Stimulated activated CD8-positive, alpha-beta memory T cell treated with anti-CD3 and anti-CD28 coated beads, Interleukin-4, amount 100 ng/mL, for 1 hour (primary cell): ENCODE measurements at regions not wholly inside any gene's neighbourhood (a gene's known extent, or its start where the extent isn't known, plus 50 kb on each side); places are given as distances from the start of the nearest gene placed in this dataset.

Experiments used
- DNase-seq, 2 donors: peaks; one replicate each; pipeline ENCODE4 v3.0.0-alpha.2; 2020; ENCODE audit warnings: low read depth in 2 of 2, low spot score in 1 of 2

GRCh38 chr12:124397807-124398577 is 103.1 kb downstream of the RFLNA start:
- no peak for DNase-seq

GRCh38 chr12:124397399-124397679 is 102.4 kb downstream of the RFLNA start:
- DNase-seq = no peak

GRCh38 chr12:124396544-124397398 is 101.9 kb downstream of the RFLNA start:
- no peak for DNase-seq

- DNase-seq = no peak
Observed at GRCh38 chr12:124395986-124396385, 101.1 kb downstream of the RFLNA start.

- no peak for DNase-seq
Observed at GRCh38 chr12:124395284-124395752, 100.4 kb downstream of the RFLNA start.

GRCh38 chr12:124394462-124395128 is 99.7 kb downstream of the RFLNA start:
- DNase-seq = no peak

GRCh38 chr12:124393831-124394230 is 98.9 kb downstream of the RFLNA start:
- DNase-seq = no peak

GRCh38 chr12:124393414-124393790 is 98.5 kb downstream of the RFLNA start:
- no peak for DNase-seq

GRCh38 chr12:124392667-124393413 is 97.9 kb downstream of the RFLNA start:
- no peak for DNase-seq

GRCh38 chr12:124392271-124392666 is 97.4 kb downstream of the RFLNA start:
- no peak for DNase-seq

- DNase-seq = no peak
Observed at GRCh38 chr12:124391340-124392261, 96.7 kb downstream of the RFLNA start.

GRCh38 chr12:124390442-124391097 is 95.7 kb downstream of the RFLNA start:
- no peak for DNase-seq

- DNase-seq = no peak
Observed at GRCh38 chr12:124389725-124390441, 95.0 kb downstream of the RFLNA start.

- DNase-seq = peak; percentile 23 to 38
Observed at GRCh38 chr12:124389138-124389724, 94.3 kb downstream of the RFLNA start.

GRCh38 chr12:124388679-124389137 is 93.8 kb downstream of the RFLNA start:
- DNase-seq = peak in 1 of 2 donors; percentile 13

GRCh38 chr12:124388038-124388671 is 93.3 kb downstream of the RFLNA start:
- no peak for DNase-seq

- no peak for DNase-seq
Observed at GRCh38 chr12:124387528-124387911, 92.6 kb downstream of the RFLNA start.
